Fibroblast of peridontal ligament (primary cell): ENCODE measurements at regions not wholly inside any gene's neighbourhood (a gene's known extent, or its start where the extent isn't known, plus 50 kb on each side); places are given as distances from the start of the nearest gene placed in this dataset.

Experiments used
- DNase-seq: peaks from one replicate; pipeline ENCODE4 v3.0.0-alpha.2; 2010; ENCODE audit errors: extremely low read depth

DNA sequence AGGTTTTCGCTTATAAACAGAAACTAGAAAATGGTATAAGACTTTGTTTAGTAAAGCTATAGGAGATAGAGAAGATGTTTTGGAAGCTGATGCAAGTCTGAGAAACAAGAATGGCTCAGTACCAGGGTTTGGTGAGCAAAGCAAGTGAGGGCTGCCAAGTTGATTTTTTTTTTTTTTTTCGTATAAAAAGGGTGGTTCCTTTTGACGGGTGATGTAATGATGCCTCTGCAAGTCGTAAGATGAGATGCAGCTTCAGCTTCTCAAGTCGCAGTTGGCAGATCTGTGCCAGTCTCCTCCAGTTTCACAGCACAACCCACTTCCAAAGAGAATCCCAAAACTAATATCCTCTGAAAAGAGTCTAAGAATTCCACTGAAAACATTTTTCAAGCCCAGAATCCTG is 252.8 kb upstream of the CDH4 start:
- no peak for DNase-seq

DNA sequence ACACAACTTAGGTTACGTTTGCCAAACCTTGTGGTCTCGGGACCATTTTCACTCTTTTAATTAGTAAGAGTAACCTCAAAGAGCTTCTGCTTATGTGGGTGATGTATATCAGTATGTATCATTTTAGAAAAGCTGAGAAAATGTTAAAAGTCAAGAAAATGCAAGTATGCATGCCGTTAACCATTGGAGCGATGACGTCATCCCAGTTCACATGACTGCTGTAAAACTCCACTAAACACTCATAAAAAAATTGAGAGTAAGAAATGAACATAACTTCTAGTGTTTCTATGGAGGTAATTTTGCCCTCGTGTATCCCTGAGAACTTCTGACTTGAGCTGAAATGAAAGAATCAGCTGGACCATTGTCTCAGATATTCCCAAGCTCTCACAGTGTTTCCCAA is 250.0 kb upstream of the CDH4 start:
- no peak for DNase-seq

DNA sequence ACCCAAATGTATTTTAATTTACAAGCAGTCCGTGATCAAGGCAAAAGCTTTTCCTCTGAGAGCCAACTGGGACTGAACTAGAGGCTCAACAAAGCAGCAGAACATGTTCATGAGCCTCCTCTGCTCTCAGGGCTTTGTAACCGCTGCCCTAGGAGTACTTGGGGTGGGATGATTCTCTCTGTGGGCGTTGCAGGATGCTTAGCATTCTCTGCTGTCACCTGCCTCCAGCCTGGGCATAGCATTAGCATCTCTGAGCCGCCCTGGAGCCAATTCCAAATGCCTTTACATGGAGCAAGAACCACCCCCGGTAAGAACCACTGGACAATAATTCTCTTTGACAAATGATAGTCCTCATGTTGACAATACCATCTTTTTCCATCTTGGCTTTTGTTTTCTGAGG is 237.6 kb upstream of the CDH4 start:
- DNase-seq, result no peak

DNA sequence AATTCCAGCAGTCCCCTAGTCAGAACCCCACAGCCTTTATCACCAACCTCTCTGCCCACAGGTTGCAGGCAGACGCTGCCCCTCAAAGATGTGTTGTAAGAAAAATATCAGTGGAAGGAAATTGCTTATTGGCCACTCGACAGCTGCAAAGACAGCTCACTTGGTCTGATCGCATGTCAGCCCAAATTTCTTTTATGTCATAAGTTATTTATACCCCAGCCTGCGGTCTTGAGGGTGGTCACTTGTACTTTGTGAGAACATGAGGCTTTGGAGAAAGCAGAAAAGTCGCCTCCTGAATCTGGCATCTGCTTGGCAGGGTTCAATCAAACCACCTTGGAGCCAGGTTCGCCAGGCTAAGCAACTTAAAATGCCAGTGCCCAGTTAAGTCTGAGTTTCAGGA is 236.5 kb upstream of the CDH4 start:
- DNase-seq, result no peak

DNA sequence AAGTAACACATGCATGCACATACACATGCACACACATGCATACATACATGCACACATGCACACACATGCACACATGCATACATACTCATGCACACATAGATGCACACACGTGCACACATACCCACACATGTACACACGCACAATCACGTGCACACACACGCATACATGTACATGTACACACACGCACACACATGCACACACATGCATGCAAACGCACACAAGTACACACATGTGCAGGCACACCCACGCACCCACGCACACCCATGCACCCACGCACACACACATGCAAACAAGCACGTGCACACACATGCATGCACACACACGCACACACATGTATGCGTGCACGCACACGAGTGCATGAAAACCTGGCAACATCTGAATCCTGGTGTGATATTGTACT is 232.7 kb upstream of the CDH4 start:
- no peak for DNase-seq

DNA sequence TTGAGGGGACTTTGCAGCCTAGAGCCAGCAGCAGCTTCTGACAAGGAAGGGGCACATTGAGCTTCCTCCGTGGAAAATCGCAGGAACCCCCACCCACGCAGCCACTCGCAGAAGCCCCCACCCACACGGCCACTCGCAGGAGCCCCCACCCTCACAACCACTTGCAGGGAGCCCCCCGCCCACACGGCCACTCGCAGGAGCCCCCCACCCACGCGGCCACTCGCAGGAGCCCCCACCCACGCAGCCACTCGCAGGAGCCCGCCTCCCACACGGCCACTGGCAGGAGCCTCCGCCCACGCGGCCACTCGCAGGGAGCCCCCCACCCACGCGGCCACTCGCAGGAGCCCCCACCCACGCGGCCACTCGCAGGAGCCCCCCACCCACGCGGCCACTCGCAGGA is 228.4 kb upstream of the CDH4 start:
- no peak for DNase-seq

DNA sequence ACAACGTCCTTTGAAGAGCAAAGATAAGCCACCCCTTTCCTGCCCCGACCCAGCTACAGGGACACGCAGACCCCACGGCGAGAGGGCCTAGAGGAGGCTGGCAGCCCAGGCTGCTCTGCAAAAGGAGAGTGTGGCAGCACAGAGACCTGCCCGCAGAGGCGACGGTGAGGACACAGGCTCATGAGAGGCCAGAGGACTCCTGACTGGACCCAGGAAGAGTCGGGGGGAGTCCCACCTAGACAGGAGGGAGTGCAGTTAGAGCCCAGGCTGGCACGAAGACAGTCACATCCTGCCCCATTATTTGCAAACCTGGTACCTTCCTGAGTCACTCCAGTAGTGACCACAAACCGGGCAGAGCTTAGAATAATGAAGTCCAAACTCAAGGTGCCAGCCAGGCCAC is 227.7 kb upstream of the CDH4 start:
- no peak for DNase-seq

DNA sequence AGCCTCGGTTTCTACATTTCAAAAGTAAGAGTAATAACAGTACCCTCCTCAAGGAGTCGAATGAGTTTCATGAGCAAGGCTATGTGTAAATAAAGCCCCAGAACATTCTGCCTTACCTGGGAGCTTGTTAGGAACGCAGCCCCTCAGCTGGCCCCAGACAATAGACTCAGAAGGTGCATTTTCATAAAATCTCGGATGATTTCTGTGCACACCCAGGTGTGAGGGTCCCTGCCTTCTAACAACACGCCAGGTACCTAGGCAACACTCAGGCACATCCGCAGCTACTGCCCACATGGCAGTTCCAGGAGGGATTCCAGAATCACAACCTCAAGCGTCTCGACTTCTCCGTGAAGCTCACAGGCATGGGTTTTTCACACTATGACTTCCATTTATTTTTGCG is 226.5 kb upstream of the CDH4 start:
- DNase-seq, result no peak

DNA sequence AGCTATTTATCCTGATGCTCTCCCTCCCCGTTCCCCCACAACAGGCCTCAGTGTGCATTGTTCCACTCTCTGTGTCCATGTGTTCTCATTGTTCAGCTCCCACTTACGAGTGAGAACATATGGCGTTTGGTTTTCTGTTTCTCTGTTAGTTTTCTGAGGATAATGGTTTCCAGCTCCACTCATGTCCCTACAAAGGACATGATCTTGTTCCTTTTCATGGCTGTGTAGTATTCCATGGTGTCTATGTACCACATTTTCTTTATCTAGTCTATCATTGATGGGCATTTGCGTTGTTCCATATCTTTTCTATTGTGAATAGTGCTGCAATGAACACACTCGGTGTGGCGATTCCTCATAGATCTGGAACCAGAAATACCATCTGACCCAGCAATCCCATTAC is 225.9 kb upstream of the CDH4 start:
- DNase-seq, result no peak

DNA sequence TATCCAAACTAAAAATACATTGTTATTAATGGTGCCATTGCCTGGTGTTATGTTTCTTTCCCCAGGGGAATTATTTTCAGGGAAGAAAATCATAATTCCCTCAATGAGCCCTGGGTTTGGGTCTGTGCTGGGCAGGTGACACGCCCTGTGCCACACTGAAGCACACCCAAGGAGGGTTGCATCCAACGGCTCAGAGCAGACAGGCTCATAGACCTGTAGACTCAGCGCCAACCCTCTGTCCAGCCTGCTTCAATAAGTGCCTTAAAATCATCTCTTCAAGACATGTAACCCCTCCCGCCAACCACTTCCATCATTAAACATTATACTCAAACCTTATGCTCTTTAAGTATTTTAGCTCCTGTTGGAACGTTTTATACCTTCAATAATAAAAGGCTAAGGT is 225.3 kb upstream of the CDH4 start:
- no peak for DNase-seq

DNA sequence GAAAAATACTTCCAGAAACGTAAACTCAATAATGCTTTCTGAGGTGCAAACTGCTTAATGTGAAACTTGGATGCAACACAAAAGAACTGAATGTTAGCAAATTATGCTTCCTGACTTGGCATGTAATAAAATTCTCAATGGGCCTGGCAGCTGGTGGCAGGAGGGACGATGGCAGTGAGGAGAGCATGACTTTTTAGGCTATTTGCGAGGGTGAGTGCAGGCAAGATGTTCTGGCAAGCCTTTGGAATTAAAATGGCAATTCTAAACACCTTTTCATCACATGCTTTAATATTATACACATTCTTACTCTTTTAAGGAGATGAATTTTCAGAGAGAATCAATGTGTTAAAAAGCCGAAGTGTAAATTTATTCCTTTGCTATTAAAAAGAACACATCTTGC is 224.8 kb upstream of the CDH4 start:
- no peak for DNase-seq

DNA sequence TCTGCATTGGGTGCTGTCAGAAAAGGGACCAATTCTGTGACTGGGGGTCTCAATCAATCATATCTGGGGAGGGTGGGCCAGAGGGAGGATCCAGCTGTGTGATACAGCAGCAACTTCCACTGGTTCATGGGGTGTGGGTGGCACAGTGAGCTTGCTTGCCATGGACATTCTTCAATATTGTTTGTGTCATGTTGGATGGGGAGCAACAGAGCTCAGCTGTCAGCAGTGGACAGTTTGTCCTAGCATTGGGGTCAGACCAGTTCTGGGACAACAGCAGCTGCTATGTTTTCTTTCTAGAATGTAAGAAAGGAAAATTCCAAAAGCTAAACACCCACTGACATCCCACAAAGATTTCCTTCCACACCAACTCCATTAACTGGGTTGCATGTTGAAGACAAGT is 221.9 kb upstream of the CDH4 start:
- DNase-seq, result no peak

DNA sequence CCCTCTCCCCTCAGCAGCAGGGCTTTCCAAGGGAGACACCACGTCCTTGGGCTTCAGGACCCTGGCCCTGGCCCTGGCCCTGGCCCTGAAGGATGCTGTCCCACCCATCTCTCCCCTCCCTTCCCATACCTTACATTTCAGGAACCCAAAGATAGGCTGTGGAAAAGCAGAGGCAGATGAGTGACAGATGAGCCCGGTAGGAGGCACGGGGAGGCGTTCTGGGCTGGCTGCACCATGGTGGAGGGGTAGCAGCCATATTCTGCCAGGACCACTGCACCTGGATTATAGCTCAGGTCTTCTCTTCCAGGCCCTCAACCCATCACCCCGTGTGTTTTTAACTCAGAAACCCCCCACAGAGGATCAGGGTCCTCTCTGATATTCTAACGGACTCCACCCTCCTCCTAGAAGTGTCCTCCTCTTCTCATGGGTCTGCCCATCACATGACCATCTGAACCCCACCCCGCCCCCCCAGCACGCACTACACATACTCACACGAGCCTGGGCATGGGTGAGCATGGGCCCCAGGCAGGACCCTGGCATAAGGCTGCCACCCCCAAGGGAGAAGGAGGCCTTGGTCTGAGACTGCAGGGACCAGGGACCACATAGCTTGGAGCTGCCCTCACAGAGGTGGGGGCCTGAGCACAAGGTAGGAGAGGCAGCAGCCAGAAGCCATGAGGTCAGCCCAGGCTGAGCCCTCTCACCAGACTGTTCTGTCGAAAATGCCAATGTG is 220.8 kb upstream of the CDH4 start:
- no peak for DNase-seq

DNA sequence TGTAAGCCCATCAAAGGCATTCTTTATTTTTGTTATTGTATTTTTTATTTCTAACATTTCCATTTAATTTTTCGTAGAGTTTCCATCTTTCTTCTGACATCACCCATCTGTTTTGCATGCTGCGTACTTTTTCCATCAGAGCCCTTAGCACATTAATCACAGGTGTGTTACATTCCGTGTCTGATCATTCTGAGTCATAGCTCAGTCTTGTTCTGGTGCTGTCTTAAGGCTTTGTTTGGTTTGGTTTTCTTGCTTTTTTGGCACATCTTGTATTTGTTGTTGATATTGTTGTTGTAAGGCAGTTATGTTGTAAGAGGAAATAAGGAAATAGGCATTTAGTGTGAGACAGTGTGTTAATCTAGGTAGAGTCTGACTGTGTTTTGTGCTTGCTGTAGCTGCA is 214.6 kb upstream of the CDH4 start:
- no peak for DNase-seq

DNA sequence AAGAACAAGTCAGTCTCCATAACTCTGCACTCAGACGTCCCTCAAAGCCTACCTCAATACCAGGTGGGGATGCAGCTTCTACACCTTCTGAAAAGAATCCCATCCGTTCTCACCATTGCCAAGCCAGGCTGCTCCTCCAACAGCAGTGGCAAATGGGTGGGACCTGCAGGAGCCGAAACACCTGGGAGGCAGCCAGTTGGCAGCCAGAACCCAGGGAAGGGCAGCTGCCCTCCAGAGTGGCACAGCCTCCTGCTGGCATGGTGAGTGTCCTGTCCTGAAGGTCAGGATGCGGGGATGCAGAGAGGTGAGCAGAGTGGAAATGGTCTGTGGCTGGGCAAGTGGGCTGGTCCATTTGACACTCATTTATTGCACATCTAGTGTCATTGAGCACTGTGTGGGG is 210.6 kb upstream of the CDH4 start:
- DNase-seq, result no peak

DNA sequence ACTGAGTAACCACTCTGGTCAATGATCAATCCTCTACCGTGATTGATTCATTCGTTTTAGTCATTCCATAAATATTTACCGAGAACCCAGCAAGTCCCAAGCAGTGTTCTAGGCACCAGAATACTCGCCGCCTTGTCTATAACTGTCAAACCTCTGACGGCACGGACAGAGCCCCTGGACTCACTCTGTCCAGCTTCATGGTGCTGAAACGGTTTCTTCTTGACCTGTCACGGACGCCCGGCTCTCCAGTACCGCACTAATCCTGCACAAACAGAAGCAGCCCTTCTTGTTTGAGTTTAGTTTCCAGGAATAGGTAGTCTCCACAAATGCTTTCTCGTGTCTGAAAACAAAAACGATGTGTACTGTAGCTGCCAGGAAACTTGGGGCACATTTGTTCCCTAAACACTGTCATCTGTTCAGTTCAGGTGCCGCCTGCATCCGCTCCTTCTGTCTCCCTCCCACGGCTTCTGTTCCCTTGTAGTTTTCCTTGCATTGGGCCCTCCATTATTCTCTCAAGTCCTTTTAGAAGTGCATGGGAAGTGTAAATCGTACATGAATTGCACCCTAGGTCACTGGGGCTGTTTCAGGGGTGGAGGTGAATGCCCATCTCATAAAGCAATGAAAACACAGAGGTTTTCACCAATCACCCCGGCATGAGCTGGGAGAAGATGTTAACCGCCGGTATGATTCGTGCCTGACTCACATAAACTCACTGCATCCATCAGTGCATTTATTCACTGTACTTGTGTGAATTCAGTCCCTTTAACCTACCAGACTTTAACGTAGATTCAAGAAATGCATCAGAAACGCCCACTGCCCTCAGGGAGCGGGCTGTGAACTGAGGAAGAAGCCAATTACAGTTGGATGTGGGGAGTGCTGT is 209.3 kb upstream of the CDH4 start:
- no peak for DNase-seq

DNA sequence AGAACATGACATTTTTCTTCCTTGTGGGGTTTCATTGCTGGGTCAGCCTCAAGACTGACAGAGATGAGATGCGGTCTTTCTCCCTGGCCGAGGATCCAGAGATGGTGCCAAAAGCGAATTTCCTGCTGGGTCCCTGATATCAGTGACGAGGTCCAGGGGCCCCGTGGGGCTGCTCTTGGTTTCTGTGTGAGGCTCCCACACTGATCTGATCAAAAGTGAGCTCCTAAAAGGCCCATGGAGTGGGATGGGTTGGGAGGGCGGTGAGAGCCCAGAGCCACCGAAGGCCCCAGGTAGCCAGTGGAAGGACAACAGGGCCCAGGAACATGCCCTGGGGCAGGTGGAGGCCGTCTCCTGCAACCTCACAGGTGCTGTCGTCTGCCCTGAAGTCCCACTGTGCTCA is 208.4 kb upstream of the CDH4 start:
- no peak for DNase-seq

DNA sequence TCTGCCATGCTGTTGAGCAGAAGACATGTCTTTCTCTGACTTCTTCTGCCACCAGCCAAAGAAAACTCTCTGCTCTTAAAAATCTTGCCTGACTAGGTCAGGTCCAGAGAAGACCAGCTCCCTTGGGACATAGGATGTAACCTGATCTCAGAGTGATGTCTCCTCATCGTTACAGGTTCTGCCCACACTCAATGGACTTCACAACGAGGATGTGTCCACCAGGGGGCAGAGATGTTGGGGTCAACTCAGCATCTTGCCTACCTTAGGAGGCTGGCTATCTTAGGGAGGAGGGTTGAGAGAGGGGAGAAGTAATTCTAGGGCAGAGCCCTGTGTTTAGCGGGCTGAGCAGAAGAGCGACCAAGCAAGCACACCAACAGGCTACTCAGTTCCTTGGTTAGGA is 207.6 kb upstream of the CDH4 start:
- no peak for DNase-seq

DNA sequence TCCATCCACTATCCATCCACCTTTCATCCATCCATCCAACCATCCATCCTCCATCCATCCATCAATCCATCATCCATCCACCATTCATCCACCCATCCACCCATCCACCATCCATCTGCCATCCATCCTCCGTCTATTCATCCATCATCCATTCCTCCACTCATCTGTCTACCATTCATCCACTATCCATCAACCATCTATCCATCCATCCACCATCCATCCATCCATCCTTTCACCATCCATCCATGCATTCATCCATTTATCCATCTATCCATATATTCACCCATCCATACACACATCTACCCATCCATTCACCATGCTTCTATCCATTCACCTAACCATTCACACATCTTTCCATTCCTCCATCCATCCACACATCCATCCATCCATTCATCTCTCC is 207.0 kb upstream of the CDH4 start:
- DNase-seq, result no peak

DNA sequence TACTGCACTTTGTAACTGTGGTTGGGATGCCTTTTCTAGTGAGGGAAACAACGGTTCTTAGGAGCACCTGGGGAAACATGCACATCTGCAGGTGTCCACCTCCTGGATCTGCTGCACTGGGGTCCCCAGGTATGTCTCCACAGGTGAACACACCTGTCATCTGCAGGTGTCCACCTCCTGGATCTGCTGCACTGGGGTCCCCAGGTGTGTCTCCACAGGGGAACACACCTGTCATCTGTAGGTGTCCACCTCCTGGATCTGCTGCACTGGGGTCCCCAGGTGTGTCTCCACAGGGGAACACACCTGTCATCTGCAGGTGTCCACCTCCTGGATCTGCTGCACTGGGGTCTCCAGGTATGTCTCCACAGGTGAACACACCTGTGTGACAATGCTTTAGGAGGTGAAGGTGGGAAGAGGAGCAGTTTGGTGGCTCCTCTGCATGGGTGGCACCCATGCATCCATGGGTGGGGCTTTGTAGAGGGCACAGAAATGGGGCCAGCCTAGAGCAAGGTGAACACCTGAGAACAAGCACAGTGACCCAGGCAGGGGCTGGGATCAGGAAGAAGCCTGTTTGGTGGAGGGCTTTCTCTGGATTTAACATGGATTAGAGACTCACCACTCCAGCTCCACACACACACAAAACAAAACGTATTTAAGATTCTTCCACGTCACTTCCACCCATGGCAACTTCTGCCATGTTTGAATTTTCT is 206.0 kb upstream of the CDH4 start:
- no peak for DNase-seq

DNA sequence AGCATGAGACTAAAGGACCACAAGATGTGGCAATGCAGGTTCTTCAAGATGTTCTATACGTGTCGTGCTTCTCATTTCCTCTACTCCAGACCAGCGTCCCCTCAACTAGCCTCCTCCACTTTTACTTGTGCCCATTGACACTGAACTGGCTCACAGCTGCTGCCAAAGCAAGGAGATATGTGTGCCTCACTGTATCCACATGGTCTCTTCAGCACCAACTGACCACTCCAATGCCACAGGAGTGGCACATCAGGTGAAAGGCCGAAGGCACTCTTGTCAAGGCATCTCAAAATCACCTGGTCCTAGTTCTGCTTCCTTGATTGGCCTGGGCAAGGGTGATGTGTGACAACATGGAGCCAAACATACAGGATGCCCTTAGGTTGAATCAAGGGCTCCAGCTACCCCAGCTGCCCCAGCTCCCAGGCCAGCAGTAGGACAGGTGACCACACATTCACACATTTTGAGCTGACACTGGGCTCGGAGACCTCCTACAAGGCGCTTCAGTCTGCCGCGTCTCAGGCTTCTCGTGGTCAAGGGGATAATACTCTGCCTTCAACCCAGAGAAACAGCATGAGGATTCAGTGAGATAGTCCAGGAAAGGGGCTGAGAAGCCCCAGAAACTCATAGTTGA is 205.2 kb upstream of the CDH4 start:
- no peak for DNase-seq

DNA sequence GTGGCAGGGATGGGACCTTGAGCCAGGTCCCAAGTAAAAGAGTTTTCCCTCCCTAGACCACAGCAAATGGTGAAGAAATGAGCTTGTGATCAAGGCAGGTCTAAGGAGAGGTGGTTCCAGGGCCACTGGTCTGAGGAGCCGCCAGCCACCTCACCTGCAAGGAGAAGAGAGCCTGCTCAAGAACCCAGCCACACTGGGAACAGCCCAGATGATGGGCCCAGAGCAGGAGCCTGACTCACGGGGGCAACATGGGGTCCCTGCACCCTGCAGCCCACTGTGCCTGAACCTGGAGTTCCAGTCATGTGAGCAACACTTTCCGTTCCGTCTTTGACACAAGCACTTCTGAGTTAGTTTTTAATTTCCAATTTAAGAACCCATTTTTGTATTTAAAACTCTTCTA is 204.5 kb upstream of the CDH4 start:
- no peak for DNase-seq
